HepG2 (cell line): ENCODE measurements at regions not wholly inside any gene's neighbourhood (a gene's known extent, or its start where the extent isn't known, plus 50 kb on each side); places are given as distances from the start of the nearest gene placed in this dataset.

Source experiments
- ATAC-seq: fragments of 200-7000 bp; cut with Tn5 transposase; 3 replicates; pipeline ENCODE4 v1.9.1; 2020; ENCODE audit warnings: mild to moderate bottlenecking, moderate library complexity
- BruUV-seq: library from RNA; stranded (reverse); fragments of 400-500 nt; replicated peaks from 2 replicates; lab custom pipeline; 2021; lab: Mats Ljungman, UMichigan
- CTCF ChIA-PET: fragments of 300-600 bp; formaldehyde crosslinking; extraction: SDS; loops from one replicate; lab custom pipeline; 2021; ENCODE audit warnings: low total read pairs, inconsistent platforms, low intra/inter-chr PET ratio; lab: Yijun Ruan, JAX
- POLR2A ChIA-PET: fragments of 350-600 bp; sonication (Branson Sonifier 250); formaldehyde crosslinking; loops from one replicate; lab custom pipeline; 2020; ENCODE audit warnings: antibody characterized with exemption, inconsistent platforms; lab: Yijun Ruan, JAX
- DNase-seq: peaks from one replicate; pipeline ENCODE4 v3.0.0-alpha.2; 2015; ENCODE audit warnings: low spot score
- FAIRE-seq: peaks from 3 replicates; lab custom pipeline; 2011; peaks lifted over from hg19 to GRCh38; lab: Jason Lieb, UNC
- H2AFZ ChIP-seq: one replicate; pipeline ENCODE4 v1.6.1; 2011; ENCODE audit warnings: low read length, inconsistent platforms
- H3K27ac ChIP-seq: fragments of 300-600 bp; 3 replicates; pipeline ENCODE4 v1.8.0; 2011; ENCODE audit warnings: mixed run types, mild to moderate bottlenecking, mixed read lengths, low read length, inconsistent platforms; ENCODE audit not compliant: insufficient read depth; ENCODE audit errors: extremely low read length
- H3K27me3 ChIP-seq, 2 experiments: fragments of 200-600 bp in 1 of 2; 2 replicates in 1 of 2; 3 replicates in 1 of 2; pipeline versions ENCODE4 v1.6.0 to v1.8.0; 2011; ENCODE audit warnings: low read length in 2 of 2, mild to moderate bottlenecking in 2 of 2, moderate library complexity in 2 of 2, inconsistent platforms in 1 of 2; ENCODE audit not compliant: insufficient read depth in 2 of 2, control insufficient read depth in 1 of 2
- H3K36me3 ChIP-seq, 2 experiments: fragments of 200-600 bp in 1 of 2; replicated peaks in 1 of 2; 2 replicates in 1 of 2; 3 replicates in 1 of 2; pipeline versions ENCODE4 v1.5.1 to v1.8.0; 2011; ENCODE audit warnings: low read length in 2 of 2, inconsistent platforms in 1 of 2; ENCODE audit not compliant: insufficient read depth in 2 of 2, control insufficient read depth in 1 of 2
- H3K4me1 ChIP-seq: 2 replicates; pipeline ENCODE4 v1.5.1; 2012; ENCODE audit warnings: low read length, inconsistent platforms; ENCODE audit not compliant: insufficient read depth
- H3K4me2 ChIP-seq: 2 replicates; pipeline ENCODE4 v1.6.0; 2011; ENCODE audit warnings: low read depth, low read length, inconsistent platforms
- H3K4me3 ChIP-seq, 3 experiments: fragments of 200-600 bp in 1 of 3; sonication (generic), shearing (Covaris generic) in 1 of 3; replicated peaks in 1 of 3; 2 replicates each; pipeline ENCODE4 v1.5.1; 2011 to 2016; ENCODE audit warnings: low read length in 3 of 3, inconsistent platforms in 2 of 3, low read depth in 2 of 3, mild to moderate bottlenecking in 2 of 3, control low read depth in 1 of 3, mixed read lengths in 1 of 3; ENCODE audit not compliant: insufficient read depth in 1 of 3
- H3K79me2 ChIP-seq: one replicate; pipeline ENCODE4 v1.6.1; 2011; ENCODE audit warnings: low read length, inconsistent platforms; ENCODE audit not compliant: insufficient read depth
- H3K9ac ChIP-seq: 2 replicates; pipeline ENCODE4 v1.6.0; 2011; ENCODE audit warnings: mild to moderate bottlenecking, low read depth, low read length, inconsistent platforms; ENCODE audit not compliant: insufficient read depth
- H3K9me3 ChIP-seq: 2 replicates; pipeline ENCODE4 v1.5.1; 2012; ENCODE audit warnings: mild to moderate bottlenecking, low read length
- H4K20me1 ChIP-seq: 2 replicates; pipeline ENCODE4 v1.6.0; 2011; ENCODE audit warnings: inconsistent platforms, mild to moderate bottlenecking, low read length, moderate library complexity; ENCODE audit not compliant: insufficient read depth
- AKNA ChIP-seq: sonication (generic); formaldehyde crosslinking; IDR thresholded peaks from 2 replicates; pipeline ENCODE4 v1.4.0; 2020; ENCODE audit warnings: missing genetic modification reagents, borderline replicate concordance
- CREB1 ChIP-seq, 2 experiments: fragments of 450-650 bp in 1 of 2; IDR thresholded peaks; 2 replicates each; pipeline ENCODE4 v1.6.1; 2016 to 2017; ENCODE audit warnings: control low read depth in 1 of 2, mild to moderate bottlenecking in 1 of 2, missing compliant biosample characterization in 1 of 2, missing genetic modification characterization in 1 of 2
- FOXP1 ChIP-seq, 2 experiments: fragments of 450-650 bp in 1 of 2; IDR thresholded peaks; 2 replicates each; pipeline ENCODE4 v1.6.1; 2017 to 2018; ENCODE audit warnings: antibody characterized with exemption in 1 of 2
- IKZF4 ChIP-seq: sonication (generic); formaldehyde crosslinking; IDR thresholded peaks from 2 replicates; pipeline ENCODE4 v1.5.1; 2020; ENCODE audit warnings: borderline replicate concordance, mild to moderate bottlenecking, low read depth, missing genetic modification reagents; ENCODE audit errors: not compliant biosample characterization
- MXD4 ChIP-seq: IDR thresholded peaks from 2 replicates; pipeline ENCODE4 v1.6.1; 2016; ENCODE audit warnings: mild to moderate bottlenecking, missing biosample characterization, missing genetic modification reagents
- NBN ChIP-seq: fragments of 450-650 bp; conservative IDR thresholded peaks from 2 replicates; pipeline ENCODE4 v1.6.1; 2017
- SMAD3 ChIP-seq: sonication (generic); formaldehyde crosslinking; IDR thresholded peaks from 2 replicates; pipeline ENCODE4 v1.4.0; 2020; ENCODE audit warnings: missing genetic modification reagents
- TAF1 ChIP-seq: sonication (generic); formaldehyde crosslinking; IDR thresholded peaks from 2 replicates; pipeline ENCODE4 v1.4.0; 2020; ENCODE audit warnings: missing genetic modification reagents
- TBX3 ChIP-seq: fragments of 450-650 bp; IDR thresholded peaks from 2 replicates; pipeline ENCODE4 v1.6.1; 2017; ENCODE audit warnings: antibody characterized with exemption, mild to moderate bottlenecking, inconsistent platforms, borderline replicate concordance
- TCF7 ChIP-seq: sonication (generic); IDR thresholded peaks from 2 replicates; pipeline ENCODE4 v1.6.1; 2016; ENCODE audit warnings: antibody characterized with exemption, low read depth
- TRIM24 ChIP-seq: sonication (generic); formaldehyde crosslinking; IDR thresholded peaks from 2 replicates; pipeline ENCODE4 v1.8.0; 2022; ENCODE audit warnings: mild to moderate bottlenecking, missing genetic modification reagents
- ZMAT5 ChIP-seq: sonication (generic); formaldehyde crosslinking; IDR thresholded peaks from 2 replicates; pipeline ENCODE4 v1.5.0; 2020; ENCODE audit warnings: mild to moderate bottlenecking, low read depth, missing genetic modification reagents, borderline replicate concordance
- ZMYM3 ChIP-seq: sonication (generic); formaldehyde crosslinking; IDR thresholded peaks from 2 replicates; pipeline ENCODE4 v1.5.1; 2020; ENCODE audit warnings: mild to moderate bottlenecking, missing genetic modification reagents
- ZNF205 ChIP-seq: IDR thresholded peaks from 2 replicates; pipeline ENCODE4 v1.6.1; 2018; ENCODE audit warnings: missing biosample characterization, missing genetic modification reagents
- ZNF510 ChIP-seq: sonication (generic); formaldehyde crosslinking; IDR thresholded peaks from 2 replicates; pipeline ENCODE4 v1.4.0; 2020; ENCODE audit warnings: low read depth, mild to moderate bottlenecking, missing genetic modification reagents
- ZNF766 ChIP-seq: sonication (generic); formaldehyde crosslinking; IDR thresholded peaks from 2 replicates; pipeline ENCODE4 v1.5.0; 2020; ENCODE audit warnings: missing genetic modification reagents, borderline replicate concordance
- ZNF839 ChIP-seq: sonication (generic); formaldehyde crosslinking; IDR thresholded peaks from 2 replicates; pipeline ENCODE4 v1.4.0; 2020; ENCODE audit warnings: missing genetic modification reagents, mild to moderate bottlenecking, borderline replicate concordance
- WGBS: methylation state at CpG from one replicate; pipeline ENCODE4 v1.1.6; 2017; ENCODE audit warnings: low lambda C conversion rate; 5-methylcytosine and 5-hydroxymethylcytosine counted together
- in situ Hi-C: cut with HindIII; loops from 2 replicates; pipeline ENCODE4 v1.10.0; 2017; ENCODE audit warnings: low pct_unique_long_range_greater_than_20kb; ENCODE audit not compliant: extremely low pct_ligation_motif_present
- intact Hi-C: fragments of 100-400 bp; cut with micrococcal nuclease; formaldehyde crosslinking; loops from one replicate; pipeline ENCODE4 v1.10.0; 2022; ENCODE audit not compliant: unreplicated experiment

GRCh38 chr11:28961726-28962125, 853.5 kb downstream of the METTL15 start:
- BruUV-seq = no TSS peak
- Histone ChIP-seq H3K9ac (no peak overlapping the region), H3K27me3 (no peaks in the 10 kb centered on the region; a peak in 1 of 5 replicates), H3K79me2 (no peaks in the 10 kb centered on the region), H4K20me1 (no peaks in the 10 kb centered on the region), H3K4me2 (no peak overlapping the region), H3K4me3 (no peak overlapping the region), H3K9me3 (no peaks in the 10 kb centered on the region; the same call in 1 of the 2 replicates), H3K27ac (no peak overlapping the region), H2AFZ (no peak overlapping the region), H3K4me1 (no peaks in the 10 kb centered on the region), H3K36me3 (no peaks in the 10 kb centered on the region)
- TF ChIP-seq IKZF4 (CRISPR knock-in tag) (no peak), ZNF205 (no peak), CREB1 (IDR thresholded peaks at IDR 0.05) (no peak), CREB1 (CRISPR knock-in tag; IDR thresholded peaks at IDR 0.05) (no peak), TCF7 (no peak), ZMAT5 (CRISPR knock-in tag) (no peak), ZNF510 (CRISPR knock-in tag) (no peak), TBX3 (no peak), SMAD3 (CRISPR knock-in tag) (no peak), NBN (no peak), MXD4 (CRISPR knock-in tag) (no peak), FOXP1 (IDR thresholded peaks at IDR 0.05) (no peak), FOXP1 (CRISPR knock-in tag; IDR thresholded peaks at IDR 0.05) (no peak), TRIM24 (CRISPR knock-in tag) (no peak), ZNF766 (no peak), ZNF839 (no peak), ZMYM3 (no peak), AKNA (CRISPR knock-in tag) (no peak), TAF1 (CRISPR knock-in tag) (no peak)
- intact Hi-C loops (no loop called here), in situ Hi-C loops (no loop called here)
- CTCF ChIA-PET = no interaction called here
- FAIRE-seq (no peak), DNase-seq (no peak), ATAC-seq (no peak)
- POLR2A ChIA-PET = no interaction called here
- 0% methylated on average over 1 of the region's 1 CpG for WGBS
